Frontal cortex (tissue), 3 donors: ENCODE measurements at regions not wholly inside any gene's neighbourhood (a gene's known extent, or its start where the extent isn't known, plus 50 kb on each side); places are given as distances from the start of the nearest gene placed in this dataset.

Experiments used
- DNase-seq, 2 donors: peaks; one replicate each; pipeline ENCODE4 v3.0.0; 2012; ENCODE audit warnings: low spot score in 2 of 2
- FAIRE-seq: peaks from 2 replicates; lab custom pipeline; 2012; peaks lifted over from hg19 to GRCh38; lab: Jason Lieb, UNC
- donor health status: control.
- donor health status: control.
- donor health status: control.

DNA sequence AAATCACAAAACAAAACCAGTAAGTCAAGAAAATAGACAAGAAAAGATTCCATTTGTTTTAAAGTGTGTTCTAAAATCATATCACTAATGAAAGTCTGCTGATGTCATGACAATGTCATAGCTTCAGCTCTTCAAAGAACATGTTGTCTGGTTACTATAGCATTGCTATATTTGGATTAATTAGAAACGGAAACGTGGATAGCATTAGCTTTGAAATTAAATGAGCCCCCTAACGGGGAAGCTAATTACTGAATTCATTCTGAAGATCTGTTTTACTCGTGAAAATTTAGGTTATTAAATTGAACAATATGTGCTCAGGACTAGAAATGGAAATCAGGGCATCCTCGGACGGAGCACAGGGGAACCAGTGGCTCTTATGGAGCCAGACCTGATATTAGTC lies 316.7 kb upstream of the AGTR1 start:
- FAIRE-seq (no peak), DNase-seq (no peak)

DNA sequence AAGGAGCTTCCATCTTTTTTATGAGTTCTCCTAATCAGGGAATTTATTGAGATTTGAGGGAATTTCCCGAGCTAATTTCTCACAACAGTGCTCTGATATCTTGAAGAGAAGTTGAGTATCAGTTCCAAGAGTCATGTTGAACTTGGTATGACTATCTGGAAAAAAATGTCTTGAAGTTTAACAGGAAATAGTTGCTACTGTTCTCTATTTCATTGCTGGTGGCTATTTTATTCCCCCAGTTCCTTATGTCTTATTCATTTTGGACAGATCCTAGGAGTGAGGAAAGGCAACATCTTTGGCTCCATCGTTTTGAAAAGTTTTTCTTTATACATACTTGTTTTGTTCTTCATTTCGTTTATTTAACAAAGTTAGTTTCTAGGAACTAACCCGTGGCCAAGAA lies 307.8 kb upstream of the AGTR1 start:
- FAIRE-seq (no peak), DNase-seq (no peak)

DNA sequence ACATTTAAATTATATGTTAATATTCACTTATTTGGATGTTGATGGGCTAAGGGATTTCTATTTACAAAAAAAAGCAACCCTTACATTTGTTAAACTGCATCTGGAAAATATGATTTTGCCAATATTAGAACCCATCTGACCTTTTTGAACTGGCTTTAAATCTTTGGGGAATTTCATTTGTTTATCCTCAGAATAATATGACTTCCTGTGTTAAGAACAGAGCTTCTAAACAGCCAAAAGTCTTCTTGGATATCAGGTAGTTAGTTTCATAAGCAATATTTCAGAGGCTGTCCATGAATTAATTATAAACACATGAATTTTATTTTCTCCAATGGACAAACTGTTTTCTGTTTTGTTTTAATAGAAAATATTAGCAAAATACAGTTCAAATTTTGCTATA lies 301.9 kb upstream of the AGTR1 start:
- no peak for FAIRE-seq
- no peak for DNase-seq

DNA sequence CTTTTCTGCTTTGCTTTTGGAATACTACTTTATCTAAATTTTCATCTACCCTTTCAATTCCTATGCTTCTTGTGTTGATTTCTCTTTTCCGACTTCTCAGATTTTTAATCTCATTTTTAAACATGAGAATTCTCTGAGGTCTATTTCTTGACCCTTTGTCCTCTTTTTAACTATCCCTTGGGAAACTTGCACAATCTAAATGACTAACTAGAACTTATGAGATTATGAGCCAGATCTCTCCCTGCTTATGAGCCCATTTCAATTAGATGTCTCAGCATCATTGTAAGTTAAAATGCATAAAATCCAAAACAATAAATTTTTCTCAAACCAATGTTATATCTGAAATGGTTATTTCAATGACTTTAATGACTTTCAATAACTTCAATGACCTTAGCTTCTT lies 296.9 kb upstream of the AGTR1 start:
- DNase-seq (no peak), FAIRE-seq (no peak)

DNA sequence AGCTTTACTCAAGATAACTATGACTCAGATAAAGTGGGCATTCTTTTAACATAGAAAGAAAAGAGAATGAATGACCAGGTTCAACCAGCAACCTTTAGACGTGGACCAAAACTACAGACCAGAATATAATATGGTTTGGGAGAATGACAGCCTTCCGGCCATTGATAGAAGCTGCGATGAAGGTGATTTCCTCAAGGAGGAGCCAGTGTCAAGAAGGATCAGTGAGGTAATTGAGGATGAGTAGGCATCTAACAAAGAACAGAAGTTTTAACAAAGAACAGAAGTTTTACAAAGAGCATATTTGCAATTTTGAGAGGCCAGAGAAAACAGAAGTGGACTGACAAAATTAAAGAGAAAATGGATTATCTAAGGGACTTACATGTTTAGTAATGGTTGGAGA lies 289.0 kb upstream of the AGTR1 start:
- no peak for DNase-seq
- FAIRE-seq = no peak

DNA sequence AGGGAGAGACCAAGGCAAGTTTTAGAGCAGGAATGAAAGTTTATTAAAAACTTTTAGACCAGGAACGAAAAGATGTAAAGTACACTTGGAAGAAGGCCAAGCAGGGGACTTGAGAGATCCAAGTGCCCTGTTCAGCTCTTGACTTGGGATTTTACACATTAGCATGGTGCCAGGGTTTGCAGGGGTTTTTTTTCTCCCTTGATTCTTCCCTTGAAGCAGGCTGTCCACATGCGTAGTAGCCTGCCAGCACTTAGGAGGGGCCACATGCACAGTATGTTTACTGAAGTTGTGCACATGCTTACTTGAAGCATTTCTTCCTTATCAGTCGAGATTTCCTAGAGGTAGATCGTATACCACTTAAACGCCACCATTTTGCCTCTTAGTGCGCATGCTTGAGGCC lies 277.5 kb upstream of the AGTR1 start:
- FAIRE-seq (no peak), DNase-seq (no peak)

DNA sequence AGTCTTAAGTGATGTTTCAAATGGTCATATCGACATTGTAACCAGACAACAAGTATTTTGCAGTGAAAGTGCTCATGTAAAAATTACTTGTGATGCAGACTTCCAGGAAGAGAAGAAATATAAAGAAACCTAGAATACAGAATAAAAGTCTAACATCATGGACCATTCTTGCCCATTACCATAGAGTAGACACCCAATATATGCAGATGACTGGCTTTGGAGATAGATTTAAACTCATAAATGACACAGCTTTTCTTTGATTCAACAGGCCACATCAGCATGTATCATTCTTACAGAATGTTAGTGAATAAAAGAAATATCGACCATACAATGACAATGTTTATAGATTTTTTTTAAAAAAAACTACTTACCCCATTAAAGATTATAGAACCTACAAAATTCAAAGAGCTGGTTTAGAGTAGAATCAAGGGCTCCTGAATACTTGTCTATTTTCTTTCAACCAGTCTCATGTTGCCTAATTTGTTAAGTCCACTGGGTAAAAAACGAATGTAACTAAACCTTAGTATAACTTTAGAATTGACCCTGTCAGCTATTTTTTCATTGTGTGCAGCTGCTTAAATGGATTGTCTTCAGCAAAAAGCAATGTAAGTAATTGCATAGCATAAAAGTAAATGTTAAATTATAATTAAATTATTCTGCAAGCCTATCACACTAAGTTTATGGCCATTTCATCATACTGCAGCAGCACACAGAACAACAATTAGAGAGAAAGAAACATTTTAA lies 268.7 kb upstream of the AGTR1 start:
- DNase-seq (no peak), FAIRE-seq (no peak)

DNA sequence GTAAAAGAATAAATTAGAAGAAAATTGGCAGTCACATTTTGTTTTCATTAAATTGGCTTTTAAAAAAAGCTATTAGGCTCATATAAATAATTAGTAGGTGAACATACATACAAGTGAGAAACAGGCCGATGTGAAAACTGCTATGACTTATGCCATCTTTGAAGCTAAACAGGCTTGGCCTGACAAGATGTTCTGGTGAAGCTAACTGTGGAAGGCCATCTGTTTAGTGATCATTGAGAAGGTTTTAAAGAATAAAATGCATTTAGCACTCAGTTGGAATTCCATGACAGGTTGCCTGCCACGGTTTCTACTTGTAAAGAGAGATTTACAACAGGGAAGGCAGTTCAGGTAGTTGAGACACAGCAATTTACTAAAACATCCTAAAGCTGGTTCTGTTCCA lies 264.0 kb upstream of the AGTR1 start:
- FAIRE-seq (no peak), DNase-seq (no peak)

DNA sequence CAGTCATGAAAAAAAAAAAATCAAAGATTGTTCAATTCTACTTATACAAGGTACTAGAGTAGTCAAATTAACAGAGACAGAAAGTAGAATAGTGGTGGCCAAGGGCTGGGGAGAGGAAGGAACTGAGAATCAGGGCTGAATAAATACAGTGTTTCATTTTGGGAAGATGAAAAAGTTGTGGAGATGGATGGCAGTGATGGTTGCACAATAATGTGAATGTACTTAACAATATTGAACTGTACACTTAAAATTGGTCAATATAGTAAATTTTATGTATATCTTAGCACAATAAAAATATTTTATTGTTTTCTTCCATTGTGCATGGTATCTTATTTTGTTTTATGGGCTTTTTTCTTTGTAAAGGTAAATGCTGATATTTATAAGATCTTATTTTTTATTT lies 262.2 kb upstream of the AGTR1 start:
- FAIRE-seq = no peak

DNA sequence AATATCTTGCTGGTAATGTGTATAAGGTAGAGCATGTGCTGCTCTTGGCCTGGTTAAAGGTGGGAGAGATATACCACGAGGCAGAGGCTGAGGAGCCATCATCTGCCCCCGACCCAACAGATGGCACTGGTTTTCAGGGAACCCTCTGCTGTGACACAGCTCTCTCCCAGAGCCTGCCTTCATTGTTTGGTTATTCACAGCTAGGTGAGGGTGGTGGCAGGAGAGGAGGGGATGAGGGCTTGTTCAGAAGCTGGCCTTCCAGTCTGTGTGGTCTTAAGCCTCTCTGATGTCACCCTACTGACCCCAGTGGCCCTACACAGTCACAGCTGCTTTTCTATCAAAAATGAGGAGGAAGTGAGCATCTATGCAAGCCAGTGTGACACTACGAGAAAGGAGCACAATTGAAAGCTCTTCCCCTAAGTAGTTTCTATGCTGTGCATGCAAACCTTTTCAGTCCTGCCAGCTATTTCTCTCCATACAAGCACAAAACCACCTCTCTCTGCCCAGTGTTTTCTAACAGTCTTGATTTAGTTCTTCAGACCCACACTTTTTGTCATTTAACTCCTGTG lies 258.4 kb upstream of the AGTR1 start:
- FAIRE-seq (no peak), DNase-seq (no peak)

More for the DNA sequence above, 262.2 kb upstream of the AGTR1 start:
- DNase-seq = no peak

DNA sequence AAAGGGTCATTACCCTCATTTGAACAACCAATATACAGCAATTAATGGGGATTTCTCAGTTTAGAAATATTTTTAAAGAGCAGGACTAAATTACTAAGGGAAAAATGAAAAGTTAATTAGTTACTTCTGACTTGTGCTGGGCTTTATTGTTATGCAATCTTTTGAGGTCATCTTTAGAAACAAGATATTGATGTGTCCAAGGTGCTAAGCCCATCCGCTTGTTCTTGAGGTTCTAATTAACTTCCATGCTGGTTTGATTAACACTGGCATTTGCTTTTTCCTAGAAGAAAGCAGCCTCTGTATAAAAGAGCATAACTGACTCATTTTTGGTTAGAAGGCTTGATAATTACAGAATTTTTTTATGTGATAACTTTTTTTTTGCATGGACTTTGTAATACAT lies 256.5 kb upstream of the AGTR1 start:
- DNase-seq (no peak), FAIRE-seq (no peak)

DNA sequence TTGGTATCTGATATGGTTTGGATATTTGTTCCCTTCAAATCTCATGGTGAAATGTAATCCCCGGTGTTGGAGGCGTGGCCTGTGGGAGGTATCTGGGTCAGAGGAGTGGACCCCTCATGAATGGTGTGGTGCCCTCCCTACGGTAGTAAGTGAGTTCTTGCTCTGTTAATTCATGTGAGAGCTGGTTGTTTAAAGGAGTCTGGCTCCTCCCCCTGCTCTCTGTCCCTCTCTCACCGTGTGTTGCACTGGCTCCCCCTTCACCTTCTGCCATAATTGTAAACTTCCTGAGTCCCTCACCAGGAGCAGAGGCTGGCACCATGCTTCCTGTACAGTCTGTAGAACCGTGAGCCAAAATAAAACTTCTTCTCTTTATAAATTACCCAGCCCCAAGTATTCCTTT lies 246.9 kb upstream of the AGTR1 start:
- DNase-seq = no peak
- no peak for FAIRE-seq

DNA sequence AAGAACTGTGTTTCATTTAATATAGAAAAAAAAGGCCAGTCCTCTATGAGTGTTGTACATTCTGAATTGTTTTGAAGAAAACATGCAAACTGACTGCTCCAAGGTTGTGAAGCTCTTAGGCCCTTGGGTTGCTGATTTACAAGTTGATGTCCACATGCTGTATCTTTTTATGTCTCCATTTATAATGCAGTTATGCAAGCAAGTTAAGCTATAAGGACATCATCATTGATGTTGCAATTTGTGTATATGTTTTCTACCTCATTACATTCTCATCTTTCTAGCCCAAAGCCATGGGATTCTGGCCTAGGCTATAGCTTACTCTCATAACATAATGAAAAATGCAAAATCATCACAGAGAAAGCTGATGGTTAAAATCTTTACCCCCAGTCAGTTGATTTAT lies 245.7 kb upstream of the AGTR1 start:
- FAIRE-seq (no peak), DNase-seq (no peak)

DNA sequence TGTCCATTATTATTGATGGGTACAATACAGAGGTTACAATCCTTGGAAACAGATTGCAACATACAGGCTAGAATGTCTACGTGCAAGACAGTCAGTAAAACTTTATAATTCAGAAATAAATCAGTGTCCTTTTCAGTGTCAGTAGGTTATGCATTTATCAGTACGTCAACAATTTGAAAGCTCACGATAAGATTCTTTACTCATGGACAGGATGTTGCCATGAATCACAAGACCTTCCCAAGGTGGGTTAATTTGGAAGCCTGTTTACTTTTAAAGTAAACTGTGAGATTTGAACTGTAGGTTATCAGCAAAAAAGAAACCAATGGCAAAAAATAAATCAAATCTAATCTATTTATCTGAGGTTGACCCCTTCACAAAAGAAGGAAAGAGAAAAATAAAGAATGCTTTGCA lies 243.9 kb upstream of the AGTR1 start:
- no peak for FAIRE-seq
- DNase-seq = no peak

DNA sequence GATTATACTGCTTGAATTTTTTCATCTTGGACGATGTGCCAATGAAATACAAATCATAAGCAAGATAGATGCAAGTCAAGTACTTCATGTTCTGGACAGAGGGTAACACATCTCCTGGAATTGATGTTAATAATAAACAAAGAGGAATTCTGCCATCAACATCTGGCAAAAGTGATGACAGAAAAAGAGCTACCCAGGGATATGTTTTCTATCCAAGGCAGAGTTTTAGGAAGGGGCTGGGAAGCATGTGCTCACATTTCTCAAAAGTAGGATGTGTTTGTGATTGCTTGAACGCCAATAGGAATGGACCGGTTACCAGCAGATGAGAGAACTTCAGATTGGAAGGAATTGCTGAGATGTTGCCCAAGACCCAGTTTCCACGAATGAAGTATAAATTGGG lies 242.6 kb upstream of the AGTR1 start:
- FAIRE-seq = no peak
- no peak for DNase-seq

DNA sequence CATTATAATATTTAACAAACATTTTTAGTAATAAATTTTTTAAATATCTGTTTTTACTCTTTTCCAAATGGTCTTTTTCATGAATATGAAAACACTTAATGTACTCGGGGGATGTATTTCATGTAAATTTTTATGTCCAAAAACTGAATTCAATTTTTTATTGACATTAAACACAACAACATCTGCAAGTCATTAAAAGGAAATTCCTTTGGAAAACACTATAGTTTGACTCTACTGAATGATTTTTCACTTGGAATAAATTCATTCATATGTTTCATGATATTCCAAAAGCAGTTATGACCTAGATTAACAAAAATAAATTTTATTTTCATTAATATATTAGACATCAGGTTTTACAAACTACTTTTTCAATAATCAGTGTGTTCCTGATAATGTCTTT lies 239.8 kb upstream of the AGTR1 start:
- DNase-seq (no peak), FAIRE-seq (peak; percentile 88)

DNA sequence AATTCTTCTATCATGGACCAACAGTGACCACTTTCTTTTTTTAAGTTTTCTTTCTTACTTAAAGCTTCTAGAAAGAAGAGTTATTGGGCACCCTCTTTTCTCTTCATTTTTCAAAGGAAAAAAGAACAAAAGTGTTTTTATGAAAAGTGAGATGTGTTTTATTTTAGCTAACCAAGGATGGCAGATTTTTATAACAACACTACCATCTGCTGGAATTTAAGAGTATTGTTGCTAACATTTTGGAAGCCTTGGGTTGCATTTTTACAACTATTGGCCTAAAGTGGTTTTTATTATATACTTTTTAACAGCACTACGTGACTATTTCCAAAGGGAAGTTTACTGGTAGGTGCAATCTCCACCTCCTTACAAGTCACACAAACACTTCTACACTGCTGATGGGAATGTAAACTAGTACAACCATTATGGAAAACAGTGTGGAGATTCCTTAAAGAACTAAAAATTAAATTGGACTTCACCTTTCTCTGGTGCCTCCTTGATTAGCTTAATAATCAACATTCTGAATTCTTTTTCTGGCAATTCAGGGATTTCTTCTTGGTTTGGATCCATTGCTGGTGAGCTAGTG lies 237.7 kb upstream of the AGTR1 start:
- DNase-seq = no peak
- FAIRE-seq = no peak

DNA sequence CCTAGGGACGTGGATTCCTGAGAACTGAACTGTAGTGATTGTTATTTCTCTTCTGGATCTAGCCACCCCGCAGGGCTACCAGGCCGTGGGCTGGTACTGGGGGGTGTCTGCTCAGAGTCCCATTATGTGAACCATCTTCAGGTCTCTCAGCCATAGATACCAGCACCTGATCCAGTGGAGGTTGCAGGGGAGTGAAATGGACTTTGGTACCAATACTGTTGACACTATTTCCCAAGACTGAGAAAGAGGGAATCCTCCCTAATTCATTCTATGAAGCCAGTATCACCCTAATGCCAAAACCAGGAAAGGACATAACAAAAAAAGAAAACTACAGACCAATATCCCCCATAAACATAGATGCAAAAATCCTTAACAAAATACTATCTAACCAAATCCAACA lies 237.0 kb upstream of the AGTR1 start:
- no peak for DNase-seq
- no peak for FAIRE-seq

DNA sequence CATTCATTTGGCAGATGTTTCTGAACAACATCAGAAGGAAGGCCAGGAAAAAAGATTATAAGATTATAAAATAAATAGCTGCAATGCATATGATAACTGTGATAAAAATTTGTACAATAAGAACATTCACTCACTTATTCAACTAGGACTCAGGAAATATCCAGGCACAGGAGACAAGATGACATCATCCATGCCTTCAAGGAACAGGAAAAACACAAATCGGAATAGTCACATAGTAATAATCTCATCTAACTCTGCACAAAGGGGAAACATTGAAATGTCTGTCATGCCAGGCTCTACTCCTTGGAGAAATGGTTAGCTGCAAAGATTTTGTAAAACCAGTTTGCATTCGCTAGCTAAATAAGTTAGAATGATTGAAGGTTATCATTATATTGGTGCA lies 233.5 kb upstream of the AGTR1 start:
- no peak for FAIRE-seq

DNA sequence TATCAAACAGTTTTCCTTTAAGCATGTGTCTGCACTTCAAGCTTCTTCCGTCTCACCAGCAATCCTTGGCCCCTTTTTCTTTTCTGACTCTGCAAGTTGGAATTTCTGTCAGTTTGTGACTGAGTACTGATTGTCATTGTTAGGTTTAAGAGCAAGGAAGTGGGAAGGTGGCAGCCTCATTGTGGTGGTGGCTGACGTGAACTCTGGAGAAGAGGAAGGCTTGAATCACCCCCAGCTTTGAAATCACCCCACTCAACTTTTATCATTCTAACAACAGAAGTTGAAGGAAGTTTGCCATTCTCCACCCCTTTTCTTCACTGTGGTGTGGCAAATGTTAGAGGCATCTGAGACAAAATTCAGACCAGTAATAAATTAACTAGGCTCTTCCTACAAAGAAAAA lies 231.6 kb upstream of the AGTR1 start:
- FAIRE-seq (no peak), DNase-seq (no peak)

More for the DNA sequence above, 233.5 kb upstream of the AGTR1 start:
- DNase-seq = no peak

DNA sequence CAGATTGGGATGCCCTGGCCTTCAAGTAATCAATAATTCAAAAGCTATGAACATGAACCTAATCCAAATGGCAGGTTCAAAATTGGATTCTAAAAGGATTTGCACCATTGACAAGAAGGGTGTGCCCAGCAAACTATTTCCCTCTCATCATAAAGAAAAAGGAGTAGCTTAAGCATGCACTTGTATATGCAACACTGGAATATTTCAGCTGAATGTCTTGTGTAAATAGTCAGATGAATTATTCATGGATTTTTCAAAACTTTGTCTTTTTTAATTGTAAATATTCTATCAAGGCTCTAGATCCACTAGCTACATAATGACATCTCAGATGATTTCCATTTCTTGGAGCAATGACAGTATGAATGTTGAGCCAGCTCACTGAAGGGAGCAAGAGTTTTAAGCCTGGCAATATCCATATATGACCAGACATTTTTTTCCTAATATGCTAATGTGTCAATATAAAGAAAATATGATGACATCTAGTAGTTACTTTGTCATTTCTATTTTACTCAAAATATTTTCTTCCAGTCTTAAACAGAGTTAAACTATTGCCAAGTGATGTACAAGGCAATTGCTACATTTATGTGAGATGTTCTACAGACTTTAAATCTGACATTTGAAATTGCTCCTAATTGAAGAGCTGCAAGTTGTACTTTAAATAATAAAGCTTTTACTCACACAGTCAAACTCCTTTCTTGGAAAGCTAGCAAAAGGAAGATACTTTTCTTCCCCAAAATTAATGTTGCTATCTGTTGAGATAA lies 230.5 kb upstream of the AGTR1 start:
- FAIRE-seq (no peak), DNase-seq (no peak)
